HG02973 (cell line): ENCODE measurements at regions not wholly inside any gene's neighbourhood (a gene's known extent, or its start where the extent isn't known, plus 50 kb on each side); places are given as distances from the start of the nearest gene placed in this dataset.
"Not testable (repeated sequence)": the region's sequence is repeated elsewhere in the genome, so short reads cannot be mapped to it uniquely, and the experiment has no call there.

ENCODE experiments used
- ATAC-seq: cut with Tn5 transposase; IDR thresholded peaks from one replicate; pipeline ENCODE4 v1.9.1; 2021; ENCODE audit warnings: moderate library complexity; ENCODE audit not compliant: unreplicated experiment

DNA sequence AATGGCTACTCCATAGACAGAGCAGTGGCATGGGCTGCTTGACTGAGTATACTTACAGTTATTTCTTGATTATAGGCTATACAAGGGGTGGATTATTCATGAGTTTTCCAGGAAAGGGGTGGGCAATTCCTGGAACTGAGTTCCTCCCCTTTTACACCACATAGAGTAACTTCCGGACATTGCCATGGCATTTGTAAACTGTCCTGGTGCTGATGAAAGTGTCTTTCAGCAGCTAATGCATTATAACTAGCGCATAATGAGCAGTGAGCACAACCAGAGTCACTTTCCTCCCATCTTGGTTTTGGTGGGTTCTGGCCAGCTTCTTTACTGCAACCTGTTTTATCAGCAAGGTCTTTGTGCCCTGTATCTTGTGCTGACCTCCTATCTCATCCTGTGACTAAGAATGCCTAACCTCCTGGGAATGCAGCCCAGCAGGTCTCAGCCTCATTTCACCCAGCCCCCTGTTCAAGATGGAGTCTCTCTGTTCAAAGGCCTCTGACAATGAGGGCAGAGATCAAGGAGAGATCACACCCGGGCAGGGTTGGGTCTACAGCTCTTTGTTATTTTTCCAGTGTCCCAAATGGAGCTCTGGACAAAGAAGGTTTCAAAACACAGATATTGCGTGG is 468.4 kb upstream of the PRKX start:
- ATAC-seq, result no peak

DNA sequence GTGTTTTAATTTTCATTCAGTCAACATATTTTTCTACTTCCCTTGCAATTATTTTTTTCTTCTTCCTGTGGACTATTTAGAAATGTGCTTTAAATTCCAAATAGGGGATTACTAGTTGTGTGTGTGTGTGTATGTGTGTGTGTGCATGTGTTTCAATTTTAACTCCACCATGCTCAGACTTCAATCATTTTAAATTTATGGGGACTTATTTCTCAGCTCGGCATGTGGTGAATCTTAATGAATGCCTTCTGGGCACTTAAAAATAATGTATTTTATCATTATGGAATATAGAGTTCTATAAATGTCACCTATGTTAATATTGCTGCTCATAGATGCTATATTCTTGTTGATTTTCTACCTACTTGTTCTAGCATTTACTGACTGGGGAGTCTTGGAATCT is 465.6 kb upstream of the PRKX start:
- ATAC-seq, result no peak

DNA sequence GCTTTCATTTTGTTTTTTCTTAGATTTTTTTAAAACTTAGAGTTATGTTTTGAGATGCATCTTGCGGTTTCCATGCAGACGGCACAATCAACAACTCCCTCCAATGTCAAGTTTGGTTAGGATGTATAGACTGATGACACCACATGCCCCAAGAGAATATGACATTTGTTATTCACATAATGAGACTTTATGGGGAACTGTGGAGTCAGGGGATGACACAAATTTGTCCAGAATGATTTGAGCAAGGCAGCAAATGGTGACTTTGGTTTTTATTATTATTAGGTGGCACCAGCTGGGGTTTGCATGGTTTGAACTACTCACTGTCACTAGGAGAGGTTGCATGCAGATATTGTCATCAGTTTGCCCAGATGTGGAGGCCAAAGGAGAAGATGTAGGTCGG is 461.8 kb upstream of the PRKX start:
- no peak for ATAC-seq

DNA sequence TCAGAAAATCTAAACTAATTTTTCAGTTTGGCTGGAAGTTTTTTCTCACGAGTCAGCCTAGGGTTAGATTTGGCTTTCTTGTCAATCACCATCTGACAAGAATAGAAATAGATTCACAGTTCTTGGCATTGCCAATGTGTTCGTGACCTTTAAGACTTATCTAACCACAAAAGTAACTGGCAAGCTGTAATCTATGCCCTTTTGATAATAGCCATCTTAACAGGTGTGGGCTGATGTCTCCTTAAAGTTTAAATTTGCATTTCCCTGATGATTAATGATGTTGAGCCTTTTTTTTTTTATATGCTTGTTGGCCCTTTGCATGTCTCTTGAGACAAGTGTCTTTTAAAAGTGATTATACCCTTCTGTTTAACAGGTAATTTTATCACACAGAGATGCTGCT is 460.3 kb upstream of the PRKX start:
- ATAC-seq, result no peak

DNA sequence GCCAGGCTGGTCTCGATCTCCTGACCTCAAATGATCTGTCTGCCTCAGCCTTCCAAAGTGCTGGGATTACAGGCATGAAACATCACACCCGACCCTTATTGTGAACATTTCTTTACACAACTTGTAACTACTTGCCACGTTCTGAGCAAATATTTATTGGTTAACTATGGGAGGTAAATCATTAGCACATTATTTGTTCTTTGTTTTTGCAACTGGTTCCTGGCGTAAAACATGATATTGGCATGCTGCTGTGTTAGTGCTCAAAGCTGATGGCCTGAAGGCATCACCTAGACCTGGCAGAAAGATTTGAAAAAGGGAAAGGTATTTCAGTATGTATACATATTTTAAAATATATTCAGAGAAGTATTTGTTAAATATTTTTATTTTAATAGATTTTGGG is 438.3 kb upstream of the PRKX start:
- ATAC-seq, result no peak

DNA sequence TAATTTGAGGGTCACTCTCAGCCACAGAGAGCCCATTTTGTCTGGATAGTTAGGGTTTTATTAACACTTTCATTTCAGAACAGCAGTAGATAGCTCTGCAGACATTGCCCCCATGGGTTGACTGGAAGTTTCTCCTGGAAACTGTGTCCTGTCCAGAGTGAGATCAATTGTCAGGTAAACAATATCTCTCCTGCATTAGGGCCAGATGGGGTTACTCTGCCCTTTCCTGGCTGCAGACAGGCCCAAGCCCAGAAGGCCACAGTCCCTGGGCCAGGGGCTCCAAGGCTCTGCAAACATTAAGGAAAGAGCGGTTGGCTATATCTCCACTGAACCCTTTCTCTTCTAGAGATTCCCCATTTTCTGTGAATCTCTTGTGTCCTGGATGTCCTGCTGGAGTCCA is 436.8 kb upstream of the PRKX start:
- ATAC-seq, result no peak

DNA sequence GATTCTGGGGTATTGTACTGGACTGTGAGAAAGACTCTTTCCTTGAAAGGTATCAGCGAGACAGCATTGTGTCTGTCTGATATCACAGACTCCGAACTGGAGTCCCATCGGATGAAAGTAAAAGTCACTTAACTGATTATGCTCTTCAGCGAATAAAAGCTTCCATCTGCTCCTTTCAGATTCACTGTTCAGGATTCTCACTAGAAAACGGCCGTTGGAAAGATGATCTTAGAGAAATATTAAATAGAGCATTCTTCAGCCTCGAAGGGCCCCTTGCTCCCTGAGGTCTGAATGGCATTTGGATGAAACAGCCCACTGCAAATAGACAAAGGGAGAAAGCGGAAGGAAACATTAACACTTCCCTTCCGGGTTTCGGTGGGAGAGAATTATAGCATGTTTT is 416.2 kb upstream of the PRKX start:
- no peak for ATAC-seq

DNA sequence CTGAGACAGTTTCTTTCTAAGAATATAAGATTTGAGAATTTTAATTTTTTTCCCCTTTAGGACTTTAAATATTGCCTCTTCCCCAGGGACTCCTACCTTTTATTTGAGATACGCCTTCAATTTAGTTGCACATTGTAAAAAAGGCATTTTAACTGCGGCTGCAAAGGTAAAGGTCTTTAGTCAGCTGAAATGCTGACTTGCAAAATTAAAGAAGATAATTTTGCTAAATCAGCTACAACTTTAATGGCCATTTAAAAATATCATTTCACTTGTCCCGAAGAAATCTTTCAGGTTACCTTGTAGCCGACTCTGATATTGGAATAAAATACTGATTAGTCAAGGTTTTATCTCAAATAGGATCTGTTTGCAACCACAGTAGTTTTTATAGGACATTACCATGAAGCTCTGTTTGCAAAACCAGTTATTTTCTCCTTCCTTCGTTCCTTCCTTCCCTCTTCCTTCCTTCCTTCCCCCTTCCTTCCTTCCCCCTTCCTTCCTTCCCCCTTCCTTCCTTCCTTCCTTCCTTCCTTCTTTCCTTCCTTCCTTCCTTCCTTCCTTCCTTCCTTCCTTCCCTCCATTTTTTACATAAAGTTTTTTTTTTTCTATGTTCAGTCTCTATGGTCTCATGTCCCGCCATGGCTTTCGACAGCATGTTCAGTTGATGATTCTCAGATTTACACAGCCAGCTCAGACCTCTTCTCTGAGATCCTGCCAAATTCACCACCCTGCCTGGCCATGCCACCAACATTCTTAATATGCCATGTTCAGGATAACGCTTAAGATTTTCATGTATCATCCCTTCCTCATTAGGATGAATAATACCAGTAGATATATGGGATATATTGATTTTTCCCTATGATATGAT is 405.4 kb upstream of the PRKX start:
- ATAC-seq, result no peak

DNA sequence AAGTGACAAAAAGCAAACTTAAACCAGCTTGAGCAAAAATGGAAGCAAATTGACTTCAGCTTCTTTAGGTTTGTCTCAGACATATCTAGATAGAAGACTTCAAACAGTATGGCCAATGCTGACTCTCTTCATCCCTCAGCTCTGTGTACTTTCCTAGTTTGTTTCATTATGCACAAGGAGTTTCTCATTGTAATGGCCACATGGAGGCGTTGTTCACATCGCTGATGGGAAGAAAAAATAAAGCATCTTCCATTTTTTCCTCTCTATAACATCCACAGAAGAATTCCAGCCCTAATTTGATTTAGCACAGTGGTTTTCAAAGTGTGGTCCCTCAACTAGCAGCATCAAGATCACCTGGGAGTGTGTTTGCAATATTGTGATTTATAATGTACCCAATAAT is 397.5 kb upstream of the PRKX start:
- no peak for ATAC-seq

DNA sequence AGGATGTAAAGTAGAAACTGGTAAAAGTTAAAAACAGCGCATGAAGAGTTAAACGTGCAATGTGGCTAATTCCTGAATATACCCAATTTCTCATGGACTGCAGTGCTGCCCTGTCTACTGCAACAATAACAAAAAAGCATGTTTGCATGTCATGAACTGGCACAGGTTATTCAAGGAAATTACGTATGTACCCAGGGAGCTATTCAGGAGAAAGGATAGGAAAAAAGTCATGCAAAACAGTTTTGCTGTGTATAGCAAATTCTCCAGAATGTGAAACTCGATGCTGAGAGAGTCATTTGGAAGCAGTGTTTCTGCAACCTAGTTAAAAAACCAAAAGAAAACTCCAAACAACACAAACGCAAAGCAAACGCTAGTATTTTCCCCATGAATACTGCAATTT is 381.5 kb upstream of the PRKX start:
- ATAC-seq, result no peak

DNA sequence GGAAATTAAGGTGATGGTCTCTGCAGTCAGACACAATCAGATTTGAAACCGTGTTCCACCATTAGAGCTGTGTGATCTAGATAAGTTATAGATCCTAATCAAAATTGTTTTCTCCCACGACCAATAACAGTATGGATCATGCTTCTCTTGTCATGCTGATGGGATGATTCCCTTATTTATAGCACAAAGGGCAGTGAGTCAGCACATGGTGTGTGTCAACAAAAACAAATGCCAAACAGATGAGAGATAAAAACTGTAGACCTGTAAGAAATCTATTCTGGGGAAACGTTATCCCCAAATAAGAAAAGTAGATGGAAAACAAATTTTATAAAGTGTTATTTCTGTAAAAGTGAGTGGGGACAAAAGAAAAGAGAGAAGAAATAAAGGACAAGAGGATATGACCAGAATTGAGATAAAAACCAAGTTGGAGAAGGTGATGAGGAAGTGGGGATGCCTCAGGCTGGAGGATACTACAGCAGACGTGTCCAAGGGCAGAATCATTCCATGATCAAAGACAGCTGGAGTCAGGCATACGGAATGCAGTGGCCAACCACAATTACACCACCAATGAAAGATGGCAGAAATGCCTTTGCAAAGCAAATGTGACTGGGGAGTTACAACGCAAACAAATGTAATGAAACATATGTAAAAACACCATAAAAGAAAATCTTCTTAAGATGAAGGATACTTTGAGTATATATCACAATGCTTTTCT is 377.8 kb upstream of the PRKX start:
- no peak for ATAC-seq

DNA sequence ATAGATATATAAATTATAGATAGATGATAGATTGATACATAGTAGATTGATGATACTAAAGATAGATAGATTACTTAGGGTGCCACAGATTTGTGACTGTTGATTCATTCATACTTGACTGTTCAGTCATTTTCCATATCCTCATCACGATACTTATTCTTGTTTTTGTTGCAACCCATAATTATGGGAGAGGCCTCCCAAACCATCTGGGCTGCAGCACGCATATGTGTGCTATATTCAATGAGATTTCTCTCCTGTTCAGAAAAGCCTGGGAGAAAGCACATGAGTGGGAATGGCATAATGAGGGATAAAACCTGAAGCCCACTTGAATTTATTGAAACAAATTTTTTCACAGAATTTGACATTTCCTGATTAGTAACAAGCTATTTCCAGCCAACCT is 346.4 kb upstream of the PRKX start:
- no peak for ATAC-seq

DNA sequence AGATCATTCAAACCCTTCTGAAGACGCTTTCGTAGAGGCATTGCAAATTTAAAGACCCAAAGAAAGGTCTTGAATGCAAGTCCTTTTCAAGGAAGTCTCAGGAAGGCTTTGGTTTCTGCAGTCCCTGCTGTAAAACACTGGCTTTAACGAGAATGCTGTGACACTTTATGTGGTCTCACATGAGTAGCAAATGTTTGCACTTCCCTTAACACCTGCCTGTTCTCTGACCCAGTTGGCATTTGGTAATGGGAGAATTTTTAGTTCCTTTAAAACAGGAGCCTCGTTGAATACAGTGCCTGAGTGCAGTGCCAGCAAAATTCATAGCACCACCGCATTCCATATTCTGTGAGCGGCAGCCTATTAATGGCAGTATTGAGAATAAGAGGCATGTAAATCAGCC is 330.5 kb upstream of the PRKX start:
- no peak for ATAC-seq

DNA sequence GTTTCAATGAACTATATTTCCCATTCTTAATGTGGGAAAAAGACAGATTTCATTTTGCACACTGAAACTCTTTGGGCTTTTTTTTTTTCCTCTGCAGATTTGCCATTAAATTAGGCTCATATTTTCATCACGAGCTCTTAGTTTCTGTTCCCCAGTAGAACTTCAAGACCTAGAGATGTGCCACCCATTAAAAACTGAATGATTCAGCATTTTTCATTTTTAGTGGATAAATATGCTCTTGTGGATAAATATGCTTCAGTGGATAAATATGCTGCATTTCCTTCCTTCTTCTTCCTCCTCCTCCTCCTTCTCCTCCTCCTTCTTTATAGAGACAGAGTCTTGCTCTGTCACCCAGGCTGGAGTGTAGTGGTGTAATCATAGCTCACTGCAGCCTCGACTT is 322.4 kb upstream of the PRKX start:
- no peak for ATAC-seq

DNA sequence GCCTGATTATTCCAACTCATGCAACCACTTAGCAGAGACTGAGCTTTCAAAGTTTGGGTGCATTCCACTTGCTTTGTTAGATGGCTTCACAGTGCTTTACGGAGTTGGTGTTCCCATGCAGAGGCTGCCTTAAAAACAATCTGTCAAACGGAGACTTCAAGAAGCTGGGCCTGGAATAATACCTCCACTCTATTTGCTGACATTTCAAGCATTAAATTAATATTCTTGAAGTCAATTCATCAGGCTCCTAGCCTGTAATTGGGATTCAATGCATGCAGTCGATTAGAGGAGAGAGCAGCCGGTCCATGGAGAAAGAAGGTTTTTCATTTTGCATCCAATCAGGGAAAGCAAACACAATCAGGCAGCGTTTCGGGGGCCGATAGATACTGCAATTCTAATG is 314.7 kb upstream of the PRKX start:
- ATAC-seq, result no peak

DNA sequence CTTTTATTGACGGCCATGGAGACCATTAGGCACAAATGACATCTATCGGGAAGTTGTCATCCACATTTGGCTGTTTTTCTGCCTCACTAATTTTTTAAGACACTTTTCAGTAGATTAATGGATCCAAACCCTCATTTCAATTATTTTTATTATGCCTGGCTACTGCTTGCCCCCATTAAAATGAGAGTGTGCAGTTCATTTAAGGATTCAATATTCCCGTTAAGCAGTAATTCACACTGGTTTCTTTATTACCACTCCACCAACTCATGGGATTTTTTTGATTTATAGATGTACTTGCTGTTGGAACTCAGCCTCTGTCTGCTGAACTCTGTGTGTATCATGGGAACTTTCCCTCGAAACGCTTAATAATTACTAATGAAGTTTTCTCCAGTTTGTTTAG is 291.8 kb upstream of the PRKX start:
- ATAC-seq, result no peak

DNA sequence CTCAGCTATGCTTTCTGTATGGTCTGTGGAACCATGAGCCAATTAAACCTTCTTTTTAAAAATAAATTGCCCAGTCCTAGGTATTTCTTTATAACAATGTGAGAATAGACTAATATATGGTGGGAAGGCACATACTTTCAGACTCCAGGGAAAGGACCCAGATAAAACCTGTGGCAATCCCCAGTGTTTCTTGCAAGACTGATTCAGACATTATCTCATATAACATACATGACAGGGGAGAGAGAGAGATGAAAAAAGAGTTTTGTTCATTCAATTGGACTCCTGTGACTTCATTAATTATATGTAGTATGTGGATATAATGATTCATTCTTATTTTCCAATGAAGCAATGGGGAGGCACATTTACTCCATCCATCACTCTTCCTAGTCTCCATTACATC is 291.4 kb upstream of the PRKX start:
- no peak for ATAC-seq

DNA sequence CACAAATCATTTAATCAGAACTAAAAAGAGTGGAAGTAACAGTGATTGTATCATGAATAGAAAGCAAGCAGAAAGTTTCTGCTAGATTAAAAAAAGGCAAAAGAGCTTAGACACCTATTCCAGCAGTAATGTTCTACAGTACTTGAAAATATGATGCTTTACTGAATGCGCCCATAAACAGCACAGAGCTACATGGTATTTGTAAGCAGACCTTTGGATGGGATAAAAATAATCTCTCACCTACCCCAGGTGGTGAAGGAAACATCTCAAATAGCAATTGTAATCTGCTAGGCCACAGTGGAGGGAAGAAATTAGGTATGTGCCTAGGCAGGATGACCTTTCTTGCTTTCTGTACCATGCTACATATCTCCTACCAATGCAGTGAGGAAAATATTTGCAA is 280.9 kb upstream of the PRKX start:
- ATAC-seq, result no peak

DNA sequence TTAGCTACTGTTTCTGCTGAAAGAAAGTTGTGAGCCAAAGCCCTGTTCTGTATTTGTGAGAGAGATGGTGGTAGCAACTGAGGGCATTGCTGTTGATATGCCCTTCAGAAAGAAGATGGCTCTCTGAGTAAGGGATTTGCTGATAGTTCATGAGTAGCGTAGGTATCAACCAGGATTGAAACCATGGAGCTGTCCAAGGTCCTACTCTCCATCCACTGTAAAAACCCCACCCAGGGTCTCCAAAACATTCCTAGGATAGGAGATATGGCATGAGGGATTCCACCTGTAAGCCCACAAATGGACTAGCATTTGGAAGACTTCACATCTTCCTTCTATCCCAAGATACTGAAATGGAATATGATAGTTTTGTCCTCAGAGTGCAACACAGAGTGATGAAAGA is 277.1 kb upstream of the PRKX start:
- no peak for ATAC-seq

DNA sequence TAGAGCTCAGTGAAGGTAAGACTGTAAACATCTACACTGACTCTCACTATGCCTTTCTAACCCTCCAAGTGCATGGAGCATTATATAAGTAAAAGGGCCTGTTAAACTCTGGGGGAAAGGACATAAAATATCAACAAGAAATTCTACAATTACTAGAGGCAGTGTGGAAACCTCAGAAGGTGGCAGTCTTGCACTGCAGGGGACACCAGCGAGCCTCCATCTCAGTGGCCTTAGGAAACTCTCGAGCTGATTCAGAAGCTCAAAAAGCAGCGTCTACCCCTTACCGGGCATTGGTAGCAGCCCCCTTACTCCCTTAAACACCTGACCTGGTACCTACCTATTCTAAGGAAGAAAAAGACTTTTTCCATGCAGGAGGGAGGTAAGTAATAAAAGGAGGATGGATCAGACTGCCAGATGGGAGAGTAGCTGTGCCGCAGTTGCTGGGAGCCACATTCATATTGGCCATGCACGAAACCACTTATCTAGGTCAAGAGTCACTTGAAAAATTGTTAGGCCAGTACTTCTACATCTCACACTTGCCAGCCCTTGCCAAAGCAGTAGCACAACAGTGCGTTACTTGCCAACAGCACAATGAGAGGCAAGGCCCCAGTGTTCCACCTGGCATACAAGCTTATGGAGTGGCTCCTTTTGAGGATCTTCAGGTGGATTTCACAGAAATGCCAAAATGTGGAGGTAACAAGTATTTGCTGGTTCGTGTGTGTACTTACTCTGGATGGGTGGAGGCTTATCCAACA is 258.8 kb upstream of the PRKX start:
- ATAC-seq, result not testable (repeated sequence)

DNA sequence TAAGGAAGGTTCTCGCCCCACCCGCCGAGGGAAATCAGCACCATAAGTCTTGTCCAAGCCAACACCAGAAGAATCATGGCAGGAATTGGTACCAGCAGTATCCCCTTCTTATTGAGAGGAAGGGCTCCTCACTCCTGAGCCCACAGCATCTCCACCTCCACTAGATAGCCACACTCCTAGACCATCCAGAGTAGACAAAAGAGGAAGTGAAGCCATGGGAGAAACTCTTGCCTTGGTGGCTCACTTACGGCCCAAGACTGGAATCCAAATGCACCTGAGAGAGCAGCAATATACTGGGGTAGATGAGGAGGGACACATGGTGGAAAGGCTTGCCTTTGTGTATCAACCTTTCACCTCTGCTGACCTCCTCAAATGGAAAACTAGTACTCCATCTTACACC is 255.3 kb upstream of the PRKX start:
- no peak for ATAC-seq
